HL-60 (cell line): ENCODE measurements at regions not wholly inside any gene's neighbourhood (a gene's known extent, or its start where the extent isn't known, plus 50 kb on each side); places are given as distances from the start of the nearest gene placed in this dataset.

Source experiments
- DNase-seq, 2 experiments: peaks; one replicate each; pipeline ENCODE4 v3.0.0-alpha.2; 2010 to 2020; ENCODE audit warnings: low read depth in 1 of 2, low spot score in 1 of 2
- H3K27ac ChIP-seq: fragments of 250-450 bp; sonication (Bioruptor Pico); replicated peaks from 2 replicates; pipeline ENCODE4 v1.5.1; 2020; ENCODE audit warnings: mild to moderate bottlenecking, moderate library complexity
- H3K27me3 ChIP-seq: fragments of 250-450 bp; sonication (Bioruptor Pico); 2 replicates; pipeline ENCODE4 v1.5.1; 2021; ENCODE audit warnings: mild to moderate bottlenecking, moderate library complexity; ENCODE audit not compliant: insufficient read depth, poor library complexity, severe bottlenecking
- H3K4me3 ChIP-seq: replicated peaks from 2 replicates; pipeline ENCODE4 v1.5.1; 2011; ENCODE audit warnings: mild to moderate bottlenecking, control low read depth, low read length; ENCODE audit not compliant: insufficient read depth
- CTCF ChIP-seq: IDR thresholded peaks from one replicate; pipeline ENCODE4 v1.5.1; 2011; ENCODE audit warnings: low read length, control low read depth, inconsistent platforms; ENCODE audit not compliant: insufficient read depth
- GABPA ChIP-seq: IDR thresholded peaks from 2 replicates; pipeline ENCODE4 v1.6.1; 2012; ENCODE audit warnings: low read depth
- POLR2AphosphoS5 ChIP-seq: IDR thresholded peaks from 2 replicates; pipeline ENCODE4 v1.6.1; 2012; ENCODE audit warnings: low read depth
- SPI1 ChIP-seq: IDR thresholded peaks from 2 replicates; pipeline ENCODE4 v1.6.1; 2012; ENCODE audit warnings: low read depth, mild to moderate bottlenecking, borderline replicate concordance
- TF ChIP-seq, protein P1 (sequence below): IDR thresholded peaks from 2 replicates; pipeline ENCODE4 v1.6.1; 2012; ENCODE audit warnings: low read depth; ENCODE audit not compliant: insufficient replicate concordance

- no peaks in the 10 kb centered on the region for H3K27me3 ChIP-seq
- H3K4me3 ChIP-seq: no peak overlapping the region
- DNase-seq: no peak
- TF ChIP-seq POLR2AphosphoS5 (no peak), GABPA (no peak), CTCF (no peak), SPI1 (no peak)
- TF ChIP-seq, protein P1, sequence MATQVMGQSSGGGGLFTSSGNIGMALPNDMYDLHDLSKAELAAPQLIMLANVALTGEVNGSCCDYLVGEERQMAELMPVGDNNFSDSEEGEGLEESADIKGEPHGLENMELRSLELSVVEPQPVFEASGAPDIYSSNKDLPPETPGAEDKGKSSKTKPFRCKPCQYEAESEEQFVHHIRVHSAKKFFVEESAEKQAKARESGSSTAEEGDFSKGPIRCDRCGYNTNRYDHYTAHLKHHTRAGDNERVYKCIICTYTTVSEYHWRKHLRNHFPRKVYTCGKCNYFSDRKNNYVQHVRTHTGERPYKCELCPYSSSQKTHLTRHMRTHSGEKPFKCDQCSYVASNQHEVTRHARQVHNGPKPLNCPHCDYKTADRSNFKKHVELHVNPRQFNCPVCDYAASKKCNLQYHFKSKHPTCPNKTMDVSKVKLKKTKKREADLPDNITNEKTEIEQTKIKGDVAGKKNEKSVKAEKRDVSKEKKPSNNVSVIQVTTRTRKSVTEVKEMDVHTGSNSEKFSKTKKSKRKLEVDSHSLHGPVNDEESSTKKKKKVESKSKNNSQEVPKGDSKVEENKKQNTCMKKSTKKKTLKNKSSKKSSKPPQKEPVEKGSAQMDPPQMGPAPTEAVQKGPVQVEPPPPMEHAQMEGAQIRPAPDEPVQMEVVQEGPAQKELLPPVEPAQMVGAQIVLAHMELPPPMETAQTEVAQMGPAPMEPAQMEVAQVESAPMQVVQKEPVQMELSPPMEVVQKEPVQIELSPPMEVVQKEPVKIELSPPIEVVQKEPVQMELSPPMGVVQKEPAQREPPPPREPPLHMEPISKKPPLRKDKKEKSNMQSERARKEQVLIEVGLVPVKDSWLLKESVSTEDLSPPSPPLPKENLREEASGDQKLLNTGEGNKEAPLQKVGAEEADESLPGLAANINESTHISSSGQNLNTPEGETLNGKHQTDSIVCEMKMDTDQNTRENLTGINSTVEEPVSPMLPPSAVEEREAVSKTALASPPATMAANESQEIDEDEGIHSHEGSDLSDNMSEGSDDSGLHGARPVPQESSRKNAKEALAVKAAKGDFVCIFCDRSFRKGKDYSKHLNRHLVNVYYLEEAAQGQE: no peak
- H3K27ac ChIP-seq: no peak overlapping the region
Observed at GRCh38 chr1:192002063-192002462, 156.2 kb upstream of the RGS18 start.

DNA sequence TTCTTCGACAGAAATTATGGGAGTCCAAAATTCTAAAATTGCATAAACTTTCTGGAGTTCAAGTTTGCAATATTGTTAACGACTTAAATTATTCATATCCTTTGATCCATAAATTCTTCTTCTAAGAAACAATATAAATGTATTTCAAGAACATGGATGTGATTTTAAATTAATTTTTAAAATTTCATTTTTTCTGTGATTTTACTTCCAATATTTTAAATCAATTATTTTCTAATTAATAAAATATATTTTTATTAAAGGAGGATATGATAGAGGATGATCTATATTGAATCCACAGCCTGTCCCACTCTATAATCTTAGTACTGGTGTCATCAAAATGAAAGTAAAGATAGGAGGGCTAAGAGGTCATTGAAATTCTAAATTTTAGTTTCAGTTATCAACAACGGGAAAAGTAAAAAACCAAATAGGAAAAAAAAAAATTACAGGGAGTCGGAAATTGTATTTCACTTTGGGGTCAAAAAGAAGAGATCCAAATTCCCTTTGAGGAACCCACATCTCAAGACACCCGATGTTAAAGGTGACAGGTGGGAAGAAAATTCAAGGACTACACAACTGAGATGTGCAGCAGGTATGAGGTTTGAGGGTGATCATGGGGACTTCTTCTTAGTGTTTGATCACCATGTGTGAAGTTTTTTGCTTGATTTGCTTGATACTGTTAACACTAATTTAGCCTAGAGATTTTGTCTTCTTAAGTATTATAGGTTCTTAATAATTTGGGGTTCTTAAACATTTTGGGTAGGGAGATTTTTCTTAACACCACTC lies 154.8 kb upstream of the RGS18 start:
- H3K27me3 ChIP-seq: no peaks in the 10 kb centered on the region
- no peak for TF ChIP-seq CTCF
- TF ChIP-seq, protein P1: no peak
- no peak for TF ChIP-seq POLR2AphosphoS5
- no peak for TF ChIP-seq SPI1
- TF ChIP-seq GABPA: no peak
- no peak for DNase-seq

DNA sequence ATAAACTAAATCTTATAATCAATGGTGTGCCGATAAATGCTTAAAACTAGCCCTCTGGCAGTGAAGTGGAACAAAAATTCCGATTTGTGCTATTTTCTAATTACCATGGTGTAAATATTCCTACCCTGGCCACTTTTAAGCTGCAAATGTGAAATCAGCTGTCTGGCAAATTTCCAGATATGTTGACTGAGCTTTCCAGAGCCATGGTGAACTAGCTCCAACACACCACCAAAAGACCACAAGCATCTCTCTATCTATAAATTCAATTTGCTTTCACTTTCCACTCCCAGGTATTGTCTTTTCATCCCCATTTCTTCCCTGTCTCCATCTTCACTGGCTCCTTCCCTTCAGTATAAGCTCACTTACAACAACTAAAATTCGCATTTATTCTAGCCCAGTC lies 152.3 kb upstream of the RGS18 start:
- no peak overlapping the region for H3K4me3 ChIP-seq
- H3K27ac ChIP-seq: no peak overlapping the region
- TF ChIP-seq CTCF: no peak
- TF ChIP-seq SPI1: no peak
- TF ChIP-seq, protein P1: no peak
- H3K27me3 ChIP-seq: no peaks in the 10 kb centered on the region
- no peak for DNase-seq

More for the DNA sequence above, 154.8 kb upstream of the RGS18 start:
- H3K27ac ChIP-seq: no peak overlapping the region
- no peak overlapping the region for H3K4me3 ChIP-seq
